GM23248 (cell line): ENCODE measurements at regions not wholly inside any gene's neighbourhood (a gene's known extent, or its start where the extent isn't known, plus 50 kb on each side); places are given as distances from the start of the nearest gene placed in this dataset.

ENCODE experiments used
- DNase-seq: peaks from one replicate; pipeline ENCODE4 v3.0.0-alpha.2; 2015
- H2AFZ ChIP-seq: fragments of 200-600 bp; sonication (generic); 2 replicates; pipeline ENCODE4 v1.6.1; 2016; ENCODE audit warnings: antibody characterized with exemption
- H3F3A ChIP-seq: fragments of 200-600 bp; sonication (generic); 2 replicates; pipeline ENCODE4 v1.6.1; 2016; ENCODE audit warnings: mild to moderate bottlenecking, antibody characterized with exemption, mixed run types; ENCODE audit not compliant: insufficient read depth
- H3K27ac ChIP-seq: fragments of 200-600 bp; sonication (generic); 2 replicates; pipeline ENCODE4 v1.5.1; 2016; ENCODE audit warnings: mild to moderate bottlenecking
- H3K27me3 ChIP-seq: fragments of 200-600 bp; sonication (generic); replicated peaks from 2 replicates; pipeline ENCODE4 v1.6.1; 2016; ENCODE audit warnings: mild to moderate bottlenecking; ENCODE audit not compliant: insufficient read depth
- H3K36me3 ChIP-seq: fragments of 200-600 bp; sonication (generic); 2 replicates; pipeline ENCODE4 v1.6.1; 2016; ENCODE audit warnings: low read depth, mild to moderate bottlenecking
- H3K4me1 ChIP-seq: fragments of 200-600 bp; sonication (generic); 2 replicates; pipeline ENCODE4 v1.6.1; 2016; ENCODE audit warnings: mild to moderate bottlenecking; ENCODE audit not compliant: insufficient read depth
- H3K4me2 ChIP-seq: fragments of 200-600 bp; sonication (generic); one replicate; pipeline ENCODE4 v1.6.1; 2016; ENCODE audit warnings: mild to moderate bottlenecking; ENCODE audit not compliant: unreplicated experiment
- H3K4me3 ChIP-seq: fragments of 200-600 bp; sonication (generic); 2 replicates; pipeline ENCODE4 v1.5.1; 2016; ENCODE audit warnings: mild to moderate bottlenecking
- H3K79me2 ChIP-seq: fragments of 200-600 bp; sonication (generic); 2 replicates; pipeline ENCODE4 v1.6.1; 2016; ENCODE audit warnings: mild to moderate bottlenecking; ENCODE audit not compliant: insufficient read depth
- H3K9ac ChIP-seq: fragments of 200-600 bp; sonication (generic); 2 replicates; pipeline ENCODE4 v1.6.1; 2016; ENCODE audit warnings: mild to moderate bottlenecking
- H3K9me2 ChIP-seq: fragments of 200-600 bp; sonication (generic); 2 replicates; pipeline ENCODE4 v1.6.1; 2016; ENCODE audit warnings: mixed run types, mild to moderate bottlenecking, moderate library complexity; ENCODE audit not compliant: insufficient read depth
- H3K9me3 ChIP-seq: fragments of 200-600 bp; sonication (generic); one replicate; pipeline ENCODE4 v1.6.1; 2017; ENCODE audit warnings: low read depth
- H4K20me1 ChIP-seq: fragments of 200-600 bp; sonication (generic); 2 replicates; pipeline ENCODE4 v1.6.0; 2016; ENCODE audit not compliant: insufficient read depth
- EZH2 ChIP-seq: fragments of 200-600 bp; sonication (generic); IDR thresholded peaks from 2 replicates; pipeline ENCODE4 v1.6.1; 2018; ENCODE audit warnings: antibody characterized with exemption, mild to moderate bottlenecking; ENCODE audit not compliant: insufficient read depth, poor library complexity, severe bottlenecking
- EZH2phosphoT487 ChIP-seq: fragments of 200-600 bp; sonication (generic); IDR thresholded peaks from 2 replicates; pipeline ENCODE4 v1.6.1; 2018; ENCODE audit warnings: antibody characterized with exemption, moderate library complexity, mild to moderate bottlenecking, low read depth; ENCODE audit not compliant: insufficient read depth
- WGBS, 2 experiments: methylation state at CpG; one replicate each; pipeline ENCODE4 v1.1.6; 2015 to 2017; ENCODE audit warnings: low lambda C conversion rate in 2 of 2, low coverage in 1 of 2; ENCODE audit errors: missing lambda C conversion rate in 2 of 2; 5-methylcytosine and 5-hydroxymethylcytosine counted together
- in situ Hi-C: fragments of 300-500 bp; cut with MboI; formaldehyde crosslinking; loops from 2 replicates; pipeline ENCODE4 v1.15.0; 2020

GRCh38 chr15:85858586-85859375 is 64.1 kb upstream of the KLHL25 start:
- Histone ChIP-seq H3K79me2 (no peaks in the 10 kb centered on the region), H2AFZ (no peak overlapping the region), H3K9me3 (no peaks in the 10 kb centered on the region), H3K36me3 (no peaks in the 10 kb centered on the region), H4K20me1 (no peaks in the 10 kb centered on the region), H3K4me3 (no peak overlapping the region), H3K27me3 (peaks cover 11% of the 10 kb centered on the region), H3K4me2 (no peak overlapping the region), H3K4me1 (no peaks in the 10 kb centered on the region), H3K27ac (no peak overlapping the region), H3F3A (no peaks in the 10 kb centered on the region), H3K9ac (no peak overlapping the region), H3K9me2 (no peaks in the 10 kb centered on the region)
- in situ Hi-C loops = loop anchor here (25.0 kb wide), 1 partner anchor 1629 kb away; no protein-coding TSS in a partner anchor
- WGBS, 2 experiments = 15 to 18% methylated on average over 17 to 19 of the region's 19 CpGs
- no peak for TF ChIP-seq EZH2phosphoT487
- TF ChIP-seq EZH2 = no peak
- DNase-seq = peak; percentile 74

- TF ChIP-seq EZH2phosphoT487 (no peak), EZH2 (no peak)
- no peaks in the 10 kb centered on the region for H3K9me3 ChIP-seq
- no peaks in the 10 kb centered on the region for H3K36me3 ChIP-seq
- peaks cover 11% of the 10 kb centered on the region for H3K27me3 ChIP-seq
- H3F3A ChIP-seq = no peaks in the 10 kb centered on the region
- H2AFZ ChIP-seq = no peak overlapping the region
- WGBS, 2 experiments = 32 to 40% methylated on average over 3 of the region's 3 CpGs
- no peaks in the 10 kb centered on the region for H4K20me1 ChIP-seq
- DNase-seq = no peak
- no peak overlapping the region for H3K27ac ChIP-seq
- in situ Hi-C loops = loop anchor here (25.0 kb wide), 1 partner anchor 1628 kb away; no protein-coding TSS in a partner anchor
- no peaks in the 10 kb centered on the region for H3K4me1 ChIP-seq
- H3K4me3 ChIP-seq = no peak overlapping the region
- H3K4me2 ChIP-seq = no peak overlapping the region
- H3K79me2 ChIP-seq = no peaks in the 10 kb centered on the region
- H3K9me2 ChIP-seq = no peaks in the 10 kb centered on the region
- H3K9ac ChIP-seq = no peak overlapping the region
Observed at GRCh38 chr15:85859671-85860070, 64.9 kb upstream of the KLHL25 start.

GRCh38 chr15:85860394-85861161 is 65.9 kb upstream of the KLHL25 start:
- no peak overlapping the region for H3K9ac ChIP-seq
- H3K9me3 ChIP-seq = no peaks in the 10 kb centered on the region
- in situ Hi-C loops = loop anchor here (25.0 kb wide), 1 partner anchor 1627 kb away; no protein-coding TSS in a partner anchor
- no peak overlapping the region for H2AFZ ChIP-seq
- H3F3A ChIP-seq = no peaks in the 10 kb centered on the region
- H3K79me2 ChIP-seq = no peaks in the 10 kb centered on the region
- H4K20me1 ChIP-seq = no peaks in the 10 kb centered on the region
- H3K9me2 ChIP-seq = no peaks in the 10 kb centered on the region
- WGBS, 2 experiments = 59 to 60% methylated on average over 17 of the region's 17 CpGs
- H3K36me3 ChIP-seq = no peaks in the 10 kb centered on the region
- peaks cover 11% of the 10 kb centered on the region for H3K27me3 ChIP-seq
- TF ChIP-seq EZH2 (no peak), EZH2phosphoT487 (no peak)
- no peak overlapping the region for H3K4me3 ChIP-seq
- no peak overlapping the region for H3K4me2 ChIP-seq
- DNase-seq = no peak
- H3K4me1 ChIP-seq = no peaks in the 10 kb centered on the region
- H3K27ac ChIP-seq = no peak overlapping the region

GRCh38 chr15:85865070-85865684 is 70.5 kb upstream of the KLHL25 start:
- H2AFZ ChIP-seq = no peak overlapping the region
- 18% methylated on average over 6 of the region's 6 CpGs for WGBS, 2 experiments
- H3K4me1 ChIP-seq = no peaks in the 10 kb centered on the region
- DNase-seq = peak; percentile 56
- H3K4me3 ChIP-seq = no peak overlapping the region
- H4K20me1 ChIP-seq = no peaks in the 10 kb centered on the region
- H3K27ac ChIP-seq = no peak overlapping the region
- in situ Hi-C loops = loop anchor here (25.0 kb wide), 1 partner anchor 1622 kb away; no protein-coding TSS in a partner anchor
- H3K79me2 ChIP-seq = no peaks in the 10 kb centered on the region
- H3K4me2 ChIP-seq = no peak overlapping the region
- no peaks in the 10 kb centered on the region for H3K9me3 ChIP-seq
- no peak overlapping the region for H3K9ac ChIP-seq
- H3K36me3 ChIP-seq = no peaks in the 10 kb centered on the region
- H3K9me2 ChIP-seq = no peaks in the 10 kb centered on the region
- peaks cover 15% of the 10 kb centered on the region; the same call in 1 of the 2 replicates for H3K27me3 ChIP-seq
- no peak for TF ChIP-seq EZH2
- H3F3A ChIP-seq = no peaks in the 10 kb centered on the region
